Activated naive CD8-positive, alpha-beta T cell treated with anti-CD3 and anti-CD28 coated beads, Interleukin-2, amount 10 ng/mL, durations not matched to agents 7 days and 5 days (primary cell): ENCODE measurements at regions not wholly inside any gene's neighbourhood (a gene's known extent, or its start where the extent isn't known, plus 50 kb on each side); places are given as distances from the start of the nearest gene placed in this dataset.

ENCODE experiments used
- ATAC-seq: fragments of 150-1000 bp; cut with Tn5 transposase; one replicate; pipeline ENCODE4 v1.10.0; 2021; ENCODE audit warnings: low read depth, moderate library complexity
- POLR2A ChIA-PET: fragments of 350-600 bp; sonication (Branson Sonifier 250); formaldehyde crosslinking; loops from one replicate; lab custom pipeline; 2021; ENCODE audit warnings: antibody characterized with exemption; lab: Charles Lee
- DNase-seq: peaks from one replicate; pipeline ENCODE4 v3.0.0; 2021
- H3K27ac Mint-ChIP-seq: one replicate; pipeline ENCODE4 v1.8.0; 2022; ENCODE audit warnings: mild to moderate bottlenecking, mixed read lengths
- H3K27me3 Mint-ChIP-seq: one replicate; pipeline ENCODE4 v1.8.0; 2022; ENCODE audit warnings: mild to moderate bottlenecking, moderate library complexity, mixed read lengths
- H3K36me3 Mint-ChIP-seq: one replicate; pipeline ENCODE4 v1.8.0; 2021; ENCODE audit warnings: mild to moderate bottlenecking, mixed read lengths
- H3K4me1 Mint-ChIP-seq: one replicate; pipeline ENCODE4 v1.8.0; 2021; ENCODE audit warnings: mixed read lengths
- H3K4me3 Mint-ChIP-seq: one replicate; pipeline ENCODE4 v1.8.0; 2022; ENCODE audit warnings: mild to moderate bottlenecking, moderate library complexity, mixed read lengths
- H3K9me3 Mint-ChIP-seq: one replicate; pipeline ENCODE4 v1.8.0; 2021; ENCODE audit warnings: mixed read lengths

GRCh38 chr4:107129611-107130010 is 93.5 kb upstream of the DKK2 start:
- no peaks in the 10 kb centered on the region for H3K9me3 Mint-ChIP-seq
- POLR2A ChIA-PET: no interaction called here
- H3K36me3 Mint-ChIP-seq: no peaks in the 10 kb centered on the region
- H3K4me3 Mint-ChIP-seq: no peak overlapping the region
- no peak overlapping the region for H3K27ac Mint-ChIP-seq
- H3K4me1 Mint-ChIP-seq: no peaks in the 10 kb centered on the region
- H3K27me3 Mint-ChIP-seq: no peaks in the 10 kb centered on the region
- ATAC-seq (no peak), DNase-seq (no peak)

GRCh38 chr4:107129076-107129475 is 93.0 kb upstream of the DKK2 start:
- no peaks in the 10 kb centered on the region for H3K36me3 Mint-ChIP-seq
- no peak for DNase-seq
- no peak for ATAC-seq
- H3K27me3 Mint-ChIP-seq: no peaks in the 10 kb centered on the region
- no peak overlapping the region for H3K27ac Mint-ChIP-seq
- no peaks in the 10 kb centered on the region for H3K4me1 Mint-ChIP-seq
- no peaks in the 10 kb centered on the region for H3K9me3 Mint-ChIP-seq
- H3K4me3 Mint-ChIP-seq: no peak overlapping the region
- POLR2A ChIA-PET: no interaction called here

- Mint-ChIP-seq H3K27ac (no peak overlapping the region), H3K4me3 (no peak overlapping the region), H3K27me3 (no peaks in the 10 kb centered on the region), H3K36me3 (no peaks in the 10 kb centered on the region), H3K9me3 (no peaks in the 10 kb centered on the region), H3K4me1 (no peaks in the 10 kb centered on the region)
- ATAC-seq: no peak
- POLR2A ChIA-PET: no interaction called here
- DNase-seq: no peak
These were observed 92.0 kb upstream of the DKK2 start for GRCh38 chr4:107128116-107128515.

GRCh38 chr4:107125496-107125895 is 89.4 kb upstream of the DKK2 start:
- no peaks in the 10 kb centered on the region for H3K36me3 Mint-ChIP-seq
- no peak overlapping the region for H3K4me3 Mint-ChIP-seq
- DNase-seq (no peak), ATAC-seq (no peak)
- POLR2A ChIA-PET: no interaction called here
- H3K27ac Mint-ChIP-seq: no peak overlapping the region
- no peaks in the 10 kb centered on the region for H3K4me1 Mint-ChIP-seq
- no peaks in the 10 kb centered on the region for H3K27me3 Mint-ChIP-seq
- no peaks in the 10 kb centered on the region for H3K9me3 Mint-ChIP-seq

- H3K9me3 Mint-ChIP-seq: no peaks in the 10 kb centered on the region
- POLR2A ChIA-PET: no interaction called here
- no peak for ATAC-seq
- no peaks in the 10 kb centered on the region for H3K36me3 Mint-ChIP-seq
- H3K4me3 Mint-ChIP-seq: no peak overlapping the region
- no peaks in the 10 kb centered on the region for H3K27me3 Mint-ChIP-seq
- no peak for DNase-seq
- no peak overlapping the region for H3K27ac Mint-ChIP-seq
- H3K4me1 Mint-ChIP-seq: no peaks in the 10 kb centered on the region
These were observed 86.6 kb upstream of the DKK2 start for GRCh38 chr4:107122736-107123135.

- Mint-ChIP-seq H3K9me3 (no peaks in the 10 kb centered on the region), H3K36me3 (no peaks in the 10 kb centered on the region), H3K4me1 (no peaks in the 10 kb centered on the region), H3K4me3 (no peak overlapping the region), H3K27ac (no peak overlapping the region), H3K27me3 (no peaks in the 10 kb centered on the region)
- POLR2A ChIA-PET: no interaction called here
- DNase-seq (no peak), ATAC-seq (no peak)
These were observed 84.5 kb upstream of the DKK2 start for GRCh38 chr4:107120661-107121060.

- no peak for DNase-seq
These were observed 81.6 kb upstream of the DKK2 start for GRCh38 chr4:107117726-107118125.

GRCh38 chr4:107115185-107115847 is 79.2 kb upstream of the DKK2 start:
- ATAC-seq: no peak
- Mint-ChIP-seq H3K4me1 (no peaks in the 10 kb centered on the region), H3K9me3 (peaks cover 2% of the 10 kb centered on the region), H3K36me3 (no peaks in the 10 kb centered on the region), H3K4me3 (no peak overlapping the region), H3K27me3 (no peaks in the 10 kb centered on the region), H3K27ac (no peak overlapping the region)
- POLR2A ChIA-PET: no interaction called here
- no peak for DNase-seq

More at GRCh38 chr4:107117726-107118125, 81.6 kb upstream of the DKK2 start:
- ATAC-seq: no peak
- Mint-ChIP-seq H3K4me3 (no peak overlapping the region), H3K4me1 (no peaks in the 10 kb centered on the region), H3K27me3 (no peaks in the 10 kb centered on the region), H3K9me3 (peaks cover under 1% of the 10 kb centered on the region), H3K27ac (no peak overlapping the region), H3K36me3 (no peaks in the 10 kb centered on the region)
- POLR2A ChIA-PET: no interaction called here

- H3K4me3 Mint-ChIP-seq: no peak overlapping the region
- DNase-seq (no peak), ATAC-seq (no peak)
- no peaks in the 10 kb centered on the region for H3K27me3 Mint-ChIP-seq
- no peak overlapping the region for H3K27ac Mint-ChIP-seq
- POLR2A ChIA-PET: no interaction called here
- peaks cover 2% of the 10 kb centered on the region for H3K9me3 Mint-ChIP-seq
- H3K36me3 Mint-ChIP-seq: no peaks in the 10 kb centered on the region
- no peaks in the 10 kb centered on the region for H3K4me1 Mint-ChIP-seq
These were observed 77.9 kb upstream of the DKK2 start for GRCh38 chr4:107114059-107114458.

GRCh38 chr4:107098401-107098800 is 62.3 kb upstream of the DKK2 start:
- DNase-seq (no peak), ATAC-seq (no peak)
- POLR2A ChIA-PET: no interaction called here
- H3K9me3 Mint-ChIP-seq: peaks cover 4% of the 10 kb centered on the region
- no peak overlapping the region for H3K4me3 Mint-ChIP-seq
- no peaks in the 10 kb centered on the region for H3K36me3 Mint-ChIP-seq
- peaks cover 2% of the 10 kb centered on the region for H3K27me3 Mint-ChIP-seq
- H3K4me1 Mint-ChIP-seq: no peaks in the 10 kb centered on the region
- no peak overlapping the region for H3K27ac Mint-ChIP-seq

GRCh38 chr4:107094976-107095375 is 58.9 kb upstream of the DKK2 start:
- no peak overlapping the region for H3K4me3 Mint-ChIP-seq
- peaks cover 4% of the 10 kb centered on the region for H3K9me3 Mint-ChIP-seq
- ATAC-seq (no peak), DNase-seq (no peak)
- H3K4me1 Mint-ChIP-seq: no peaks in the 10 kb centered on the region
- no peak overlapping the region for H3K27ac Mint-ChIP-seq
- POLR2A ChIA-PET: no interaction called here
- H3K27me3 Mint-ChIP-seq: peaks cover 2% of the 10 kb centered on the region
- H3K36me3 Mint-ChIP-seq: no peaks in the 10 kb centered on the region

GRCh38 chr4:107094332-107094731 is 58.2 kb upstream of the DKK2 start:
- POLR2A ChIA-PET: no interaction called here
- Mint-ChIP-seq H3K4me1 (no peaks in the 10 kb centered on the region), H3K27me3 (peaks cover 2% of the 10 kb centered on the region), H3K36me3 (no peaks in the 10 kb centered on the region), H3K4me3 (no peak overlapping the region), H3K9me3 (peaks cover 4% of the 10 kb centered on the region), H3K27ac (no peak overlapping the region)
- DNase-seq (no peak), ATAC-seq (no peak)
